ENCODE measurements at regions not wholly inside any gene's neighbourhood (a gene's known extent, or its start where the extent isn't known, plus 50 kb on each side); places are given as distances from the start of the nearest gene placed in this dataset.

DNA sequence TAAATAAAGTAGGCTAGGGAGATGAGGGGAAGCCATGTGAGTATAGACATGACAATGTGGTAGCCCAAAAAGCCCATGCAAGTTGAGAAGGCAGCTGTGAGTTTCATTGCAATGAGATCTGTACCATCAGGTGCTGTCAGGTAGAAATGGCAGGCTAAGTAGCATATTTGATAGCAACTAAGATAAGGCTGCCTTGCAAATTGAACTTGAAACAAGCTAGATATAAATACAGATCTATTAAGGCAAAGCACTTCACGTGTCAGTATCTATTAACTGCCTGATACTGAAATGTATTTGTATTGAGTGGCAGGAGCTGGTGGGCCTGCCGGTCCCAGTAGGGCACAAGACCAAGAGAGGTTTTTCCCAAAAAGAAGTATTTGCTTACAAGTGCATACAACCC is 419.9 kb downstream of the TDRD15 start:
- DNase-seq = peak; percentile 27

DNA sequence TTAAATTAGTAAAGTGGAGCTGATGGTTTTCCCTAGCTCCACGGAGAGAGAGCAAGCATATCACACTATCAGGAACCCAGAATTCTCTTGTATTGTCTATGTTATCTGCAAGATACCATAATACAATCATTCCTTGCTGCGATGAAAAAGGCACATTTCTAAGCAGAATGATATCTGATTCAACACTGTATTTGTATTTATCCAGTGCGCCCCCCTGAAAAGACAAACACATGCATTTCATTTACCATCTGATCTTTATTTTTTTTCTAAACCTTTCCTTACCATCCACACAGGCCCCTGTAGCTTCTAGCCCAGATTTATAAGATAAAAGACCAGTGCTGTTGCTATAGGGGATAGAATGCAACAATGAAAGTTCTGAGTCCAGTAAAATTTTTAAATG is 420.6 kb downstream of the TDRD15 start:
- no peak for DNase-seq

DNA sequence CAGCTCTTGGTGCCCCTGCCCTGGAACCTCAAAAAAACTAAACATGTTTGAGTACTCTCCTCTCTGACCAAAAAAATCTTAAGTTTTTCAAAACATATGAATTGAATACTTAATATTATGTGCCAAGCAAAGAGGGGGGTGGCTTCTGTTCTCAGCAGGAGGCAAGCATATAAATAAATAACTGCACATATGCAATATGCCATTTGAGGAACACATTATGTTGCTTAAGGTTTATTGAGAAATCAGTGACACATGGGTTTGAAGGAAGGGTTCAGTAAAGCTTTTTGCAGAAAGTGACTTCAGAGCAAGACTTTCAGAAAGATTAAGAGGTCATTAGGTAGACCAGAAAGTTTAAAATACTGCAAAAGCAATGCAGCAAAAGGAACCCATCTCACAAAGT is 429.2 kb downstream of the TDRD15 start:
- no peak for DNase-seq

DNA sequence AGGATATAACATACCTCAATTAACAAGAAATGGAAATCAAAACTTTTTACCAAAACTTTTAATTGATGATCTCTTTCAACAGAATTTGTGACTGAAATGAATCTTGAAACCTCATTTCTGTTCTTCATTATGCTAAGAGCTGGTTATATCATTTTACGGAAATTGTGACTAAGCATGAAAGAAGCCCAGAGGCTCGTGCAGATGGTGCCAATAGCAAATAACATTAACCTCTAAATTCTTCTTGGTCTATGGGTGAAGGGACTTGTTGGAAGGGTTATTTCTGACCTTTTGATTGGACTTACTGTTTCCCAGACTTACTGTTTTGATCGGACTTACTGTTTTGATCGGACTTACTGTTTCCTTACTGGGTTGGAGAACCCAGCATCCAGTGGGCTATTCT is 435.6 kb downstream of the TDRD15 start:
- DNase-seq = no peak

DNA sequence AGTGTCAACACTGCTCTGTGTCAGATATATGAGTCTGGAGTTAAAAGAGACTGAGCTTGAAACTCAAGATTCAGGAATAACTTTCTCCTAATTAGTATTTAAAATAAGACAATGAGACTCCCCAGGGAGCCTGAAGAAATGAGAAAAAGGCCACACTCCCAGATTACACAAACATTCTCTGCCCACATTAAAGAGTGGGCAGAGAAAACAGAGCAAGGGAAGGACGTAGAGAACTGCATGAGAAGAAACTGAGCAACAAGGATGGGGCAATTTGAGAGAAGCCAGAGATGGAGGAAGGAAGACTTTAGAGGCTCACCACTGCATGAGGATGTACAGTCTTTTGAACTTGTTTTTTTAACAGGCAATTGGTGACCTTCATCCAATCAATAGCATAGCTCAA is 438.2 kb downstream of the TDRD15 start:
- DNase-seq = no peak

DNA sequence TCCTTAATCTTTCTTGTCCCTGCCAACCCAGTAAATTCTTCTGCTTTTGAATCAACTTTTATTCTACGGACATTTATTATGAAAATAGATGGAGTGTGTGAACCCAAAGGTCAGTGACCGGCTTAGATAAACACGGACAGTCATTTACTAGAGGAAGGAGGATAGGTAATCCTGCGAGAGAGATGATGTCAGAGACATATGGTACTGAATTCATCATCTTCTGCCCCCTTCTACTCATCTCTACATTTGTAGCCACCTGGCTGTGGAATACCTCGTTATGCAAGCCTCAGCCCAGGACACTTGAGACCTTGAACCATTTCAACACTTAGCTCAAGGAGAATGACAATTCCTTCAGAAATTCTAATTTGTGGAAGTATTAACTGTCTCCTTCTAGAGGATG is 443.6 kb downstream of the TDRD15 start:
- DNase-seq = peak; percentile 19

DNA sequence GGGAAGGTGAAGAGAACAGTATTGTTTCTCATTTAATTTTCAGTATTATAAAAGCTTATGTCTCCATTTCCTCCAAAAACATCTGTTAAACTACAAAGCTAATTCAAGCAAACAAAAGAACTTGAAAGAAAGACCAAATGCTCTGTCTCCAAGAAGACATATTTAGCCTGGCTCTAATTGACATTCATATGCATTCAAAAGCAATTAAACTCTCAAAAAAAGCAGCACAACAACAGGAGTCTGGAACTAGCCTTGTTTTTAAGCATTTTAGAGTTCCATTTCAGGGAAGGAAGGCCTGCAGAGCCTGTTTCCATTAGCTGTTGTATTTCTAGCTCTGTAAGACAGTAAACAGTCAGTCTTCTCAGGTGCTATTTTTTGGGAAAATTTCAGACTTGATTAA is 447.9 kb downstream of the TDRD15 start:
- peak; percentile 27 for DNase-seq

DNA sequence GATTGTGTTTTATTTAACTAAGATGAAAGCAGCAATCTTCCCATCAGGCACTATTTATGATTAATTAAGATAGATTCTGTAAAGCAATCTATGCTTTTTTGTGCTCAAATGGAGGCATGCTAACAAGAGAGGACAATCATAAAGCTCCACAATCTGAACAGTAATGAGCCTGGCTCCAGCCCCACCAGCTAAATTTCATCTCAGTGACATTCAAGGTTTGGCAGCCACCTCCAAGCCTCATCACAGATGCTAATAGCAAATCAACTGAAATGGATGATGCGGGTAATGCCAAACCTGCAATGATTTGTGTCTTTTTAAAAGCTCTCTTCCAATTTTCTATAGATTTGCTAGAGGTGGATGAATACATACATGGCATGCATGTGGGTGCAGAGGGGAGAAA is 456.6 kb downstream of the TDRD15 start:
- no peak for DNase-seq

DNA sequence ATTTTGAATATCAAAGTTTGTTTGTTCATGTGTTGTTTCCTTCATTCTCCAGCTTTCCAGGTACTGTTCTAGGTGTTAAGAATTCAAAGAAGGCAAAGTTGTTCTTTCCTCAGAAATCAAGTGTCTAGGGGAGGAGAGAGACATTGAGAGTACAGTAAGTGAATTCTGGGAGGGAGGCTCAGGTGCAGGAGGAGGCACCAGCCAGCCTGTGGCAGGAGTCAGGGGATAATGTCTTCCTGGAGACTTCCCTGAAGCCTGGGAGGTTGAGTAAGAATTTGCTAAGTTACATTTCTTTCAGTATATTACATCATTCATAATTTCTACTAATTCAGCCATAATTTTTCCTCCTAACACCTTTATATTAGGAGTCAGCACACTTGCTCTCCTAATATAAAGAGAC is 462.1 kb downstream of the TDRD15 start:
- no peak for DNase-seq

DNA sequence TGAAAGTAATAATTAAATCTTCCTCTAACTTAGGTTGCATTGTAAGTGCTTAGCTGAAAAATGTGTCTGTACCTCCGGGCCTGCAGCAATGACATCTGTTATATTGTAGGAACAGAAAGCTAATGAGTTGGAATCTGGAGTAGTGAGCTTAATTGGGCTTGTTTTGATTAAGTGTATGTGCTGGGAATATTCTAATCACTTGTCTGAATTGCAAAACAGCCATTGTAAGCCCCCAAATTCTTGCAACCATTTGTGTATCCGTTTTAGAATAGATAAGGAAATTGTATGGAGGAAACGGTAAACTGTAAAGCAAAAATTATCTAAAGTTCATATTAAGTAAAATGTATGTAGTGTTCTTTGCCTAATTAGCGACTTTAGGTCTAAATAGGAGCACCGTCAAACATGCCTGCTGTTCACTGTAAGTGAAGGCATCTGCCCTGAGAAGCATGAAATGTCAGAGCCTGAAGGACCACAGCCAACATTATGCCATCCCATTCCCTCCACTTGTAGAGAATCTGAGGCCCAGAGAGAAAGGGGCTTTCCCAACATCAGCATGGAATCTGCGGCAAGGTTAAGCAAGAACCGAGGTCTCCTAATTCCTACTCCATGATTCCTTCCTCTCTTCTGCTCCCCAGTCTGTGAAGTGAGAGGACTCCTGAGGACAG is 466.4 kb downstream of the TDRD15 start:
- peak; percentile 63 for DNase-seq

DNA sequence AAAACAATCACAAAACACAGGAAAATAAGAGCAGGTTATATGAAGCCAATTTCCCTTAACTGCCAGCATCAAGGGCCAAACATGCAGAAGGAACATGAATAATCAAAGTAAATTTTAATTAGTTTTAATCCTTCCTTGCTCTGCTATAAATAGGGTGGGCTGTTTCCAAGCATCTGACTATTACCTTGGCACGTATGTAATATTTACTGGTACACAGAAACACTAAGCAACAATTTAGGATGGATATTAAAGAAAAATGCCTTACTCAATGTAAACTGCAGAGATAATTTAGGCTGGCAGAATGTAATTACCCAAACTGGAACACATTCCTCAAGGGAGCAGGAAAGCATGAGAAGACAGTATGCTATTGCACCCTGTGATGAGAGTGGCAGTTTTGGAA is 468.2 kb downstream of the TDRD15 start:
- no peak for DNase-seq

DNA sequence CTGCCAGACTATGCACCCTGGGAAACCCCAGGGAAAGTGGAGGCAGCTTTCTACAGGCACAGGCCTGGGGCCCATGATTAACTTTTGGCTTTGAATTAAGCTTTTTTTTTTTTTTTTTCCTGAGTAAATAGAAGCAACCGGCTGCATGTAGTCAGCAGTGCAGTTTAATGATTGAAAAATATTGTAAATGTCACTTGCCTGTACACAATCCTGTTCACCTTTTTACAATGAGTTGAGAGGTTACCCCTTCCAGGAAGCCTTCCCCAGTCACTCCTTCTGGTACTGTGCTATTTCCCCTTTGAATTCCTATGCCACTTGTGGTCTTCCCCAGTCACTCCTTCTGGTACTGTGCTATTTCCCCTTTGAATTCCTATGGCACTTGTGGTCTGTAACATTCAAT is 475.6 kb downstream of the TDRD15 start:
- no peak for DNase-seq

DNA sequence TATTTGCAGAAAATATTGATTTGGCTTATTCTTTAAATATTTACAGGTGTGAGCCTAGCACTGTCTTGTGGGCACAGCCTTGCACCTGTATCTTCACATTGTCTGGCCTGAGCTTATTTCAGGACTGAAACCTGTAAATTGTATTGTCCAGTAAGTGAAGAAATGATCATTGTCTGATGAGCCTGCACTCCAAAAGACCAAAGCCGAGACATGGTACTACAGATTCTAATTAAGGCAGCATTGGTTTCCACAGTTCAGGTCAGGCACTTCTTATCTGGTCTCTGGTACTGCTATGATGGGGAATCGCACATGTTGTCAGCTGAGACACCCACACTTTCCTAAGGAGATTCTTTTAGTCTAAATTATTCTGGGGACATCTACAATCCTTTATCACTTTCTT is 479.0 kb downstream of the TDRD15 start:
- no peak for DNase-seq

DNA sequence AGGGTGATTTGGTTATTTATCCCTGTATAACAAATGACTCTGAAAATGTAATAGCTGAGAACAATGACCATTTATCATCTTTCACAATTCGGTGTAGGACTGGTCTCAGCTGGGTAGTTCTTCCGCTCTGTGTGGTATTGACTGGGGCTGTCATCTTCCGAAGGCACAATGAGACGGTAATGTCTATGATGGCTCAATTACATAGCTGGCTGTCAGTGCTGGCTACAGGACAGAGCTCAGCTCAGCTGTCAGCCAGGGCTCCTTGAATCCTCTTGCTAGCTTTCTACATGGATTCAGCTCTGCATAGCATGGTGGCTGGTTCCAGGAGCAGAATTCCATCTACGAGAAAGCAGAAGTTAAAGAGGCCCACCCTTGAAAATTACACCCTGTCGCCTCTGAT is 483.8 kb downstream of the TDRD15 start:
- no peak for DNase-seq

DNA sequence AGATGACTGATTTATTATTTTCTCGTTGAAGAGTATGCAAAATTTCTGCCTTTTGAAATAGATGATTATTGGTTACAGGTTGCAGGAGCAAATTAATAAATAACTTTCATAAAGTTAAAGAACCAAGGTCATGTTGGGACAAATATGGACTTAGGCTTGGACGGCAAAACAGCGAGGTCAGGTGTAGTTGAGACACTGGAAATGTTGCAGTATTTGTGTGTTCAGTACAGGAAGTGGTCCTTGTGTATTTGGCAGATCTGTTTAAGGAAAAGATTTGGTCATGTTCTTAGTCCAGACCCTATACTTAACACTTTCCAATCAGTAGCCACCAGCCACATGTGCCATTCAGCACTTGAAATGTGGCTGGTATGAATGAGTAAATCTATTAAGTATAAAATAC is 486.5 kb downstream of the TDRD15 start:
- no peak for DNase-seq

DNA sequence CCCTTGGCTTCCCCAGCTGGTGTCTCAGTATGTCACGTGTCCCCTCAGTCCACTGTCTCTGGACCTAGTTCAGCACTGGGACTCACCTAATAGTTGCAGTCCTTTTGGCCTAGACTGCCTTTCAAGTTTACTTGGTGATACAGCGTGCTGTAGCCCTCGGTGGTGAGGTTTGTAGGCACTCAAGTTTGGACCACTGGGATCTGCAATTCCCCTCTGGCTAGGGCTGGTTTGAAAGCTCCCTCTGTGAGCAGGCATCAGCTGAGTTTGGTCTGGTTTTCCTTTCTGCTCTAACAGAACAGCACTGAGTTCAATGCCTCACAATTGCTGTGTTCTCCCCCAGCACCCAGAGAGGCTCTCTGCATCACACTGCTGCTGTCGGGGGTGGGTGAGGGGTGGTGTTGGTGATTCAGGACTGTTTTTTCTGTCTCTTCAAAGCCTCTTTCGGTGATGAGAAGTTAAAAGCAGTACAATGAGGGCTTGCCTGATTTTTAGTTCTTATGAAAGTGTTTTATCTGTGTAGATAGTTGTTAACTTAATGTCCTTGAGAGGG is 494.2 kb downstream of the TDRD15 start:
- no peak for DNase-seq

DNA sequence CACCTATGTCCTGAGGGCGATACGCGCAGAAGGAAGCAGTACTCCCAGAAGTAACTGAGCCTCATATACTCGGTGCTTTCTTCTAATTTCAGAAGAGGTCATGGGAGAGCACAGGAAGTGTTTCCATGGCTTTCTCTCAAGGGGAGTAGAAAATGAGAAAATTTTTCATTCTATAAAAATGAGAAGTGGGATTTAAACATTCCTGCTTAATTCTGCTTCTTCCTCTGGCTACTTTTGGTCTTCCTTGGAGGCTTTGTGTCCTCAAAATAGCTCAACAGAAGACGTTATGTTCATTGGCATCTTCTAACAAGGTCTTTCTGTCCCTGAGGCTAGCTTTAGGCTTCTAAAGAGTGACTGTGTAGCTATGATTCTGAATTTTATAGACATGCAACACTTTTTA is 497.0 kb downstream of the TDRD15 start:
- DNase-seq = no peak

DNA sequence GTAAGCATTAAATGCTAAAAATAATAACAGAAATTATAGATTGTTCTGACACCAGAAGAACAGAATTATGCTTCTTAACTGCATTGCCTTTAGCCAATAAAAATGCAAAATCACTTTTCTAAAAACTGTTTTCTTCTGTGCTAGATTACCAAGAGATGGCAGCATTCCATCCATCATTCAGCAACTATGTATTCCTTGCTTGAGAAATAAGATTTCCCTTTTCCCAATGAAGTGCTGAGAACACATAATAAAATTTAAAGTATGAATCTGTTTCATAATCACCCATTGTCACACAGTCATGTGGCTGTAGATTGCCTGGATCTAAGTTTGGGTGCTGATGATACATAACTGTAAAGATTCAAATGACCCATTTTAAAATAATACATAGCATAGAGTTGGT is 504.2 kb downstream of the TDRD15 start:
- DNase-seq = no peak

DNA sequence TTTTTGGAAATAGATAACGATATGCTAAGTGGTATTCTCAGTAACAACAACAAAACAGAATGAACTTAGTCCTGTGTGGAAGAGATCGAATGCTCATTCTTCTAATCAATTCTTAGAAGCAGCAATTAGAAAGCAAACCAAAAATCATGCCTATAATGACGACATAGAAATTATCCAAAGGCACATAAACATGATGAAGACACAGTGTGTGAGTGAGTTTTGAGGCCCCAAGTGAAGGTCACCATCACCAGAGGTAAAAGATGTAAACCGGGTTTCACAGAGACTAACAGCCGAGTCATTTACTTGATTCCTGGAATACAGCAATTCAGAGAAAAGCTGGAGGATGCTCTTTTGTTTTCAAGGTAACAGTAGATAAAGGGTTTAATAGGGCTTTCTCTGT is 509.2 kb downstream of the TDRD15 start:
- DNase-seq = no peak

DNA sequence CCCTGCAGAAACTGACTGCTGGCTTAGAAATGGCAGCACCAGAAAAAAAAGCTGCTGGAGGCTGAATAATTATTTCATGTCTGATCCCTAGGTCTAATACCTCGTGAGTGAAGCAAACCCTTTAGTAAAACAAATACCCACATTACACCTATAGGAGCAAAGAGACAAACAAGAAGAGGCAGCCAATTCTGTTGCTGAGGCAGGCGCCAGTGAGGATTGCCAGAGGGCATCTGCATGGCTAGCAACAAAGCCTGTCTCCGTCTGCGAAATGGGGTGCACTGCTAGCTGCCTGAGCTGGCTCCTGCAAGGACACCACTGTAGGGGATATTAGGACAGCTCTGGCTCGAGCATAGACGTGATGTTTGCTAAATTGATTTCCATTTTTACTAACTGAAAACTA is 509.7 kb downstream of the TDRD15 start:
- DNase-seq = no peak

DNA sequence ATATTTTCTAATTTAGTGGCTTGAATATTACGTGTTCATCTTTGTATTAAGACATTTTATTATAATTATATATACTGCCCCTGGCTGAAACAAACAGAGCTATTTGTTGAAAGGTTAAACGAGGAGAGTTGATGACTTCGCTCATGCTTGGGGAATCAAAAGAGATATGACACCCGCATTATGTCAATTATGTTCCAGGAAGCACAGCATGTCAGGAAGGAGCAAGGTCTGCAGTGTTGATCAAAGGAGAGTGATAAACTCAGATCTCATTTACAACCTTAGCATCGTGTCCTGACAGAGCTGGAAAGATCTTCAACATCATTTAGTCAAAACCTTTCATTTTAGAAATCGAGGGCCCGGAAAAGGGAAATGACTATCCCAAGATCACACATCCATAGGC is 510.1 kb downstream of the TDRD15 start:
- no peak for DNase-seq

DNA sequence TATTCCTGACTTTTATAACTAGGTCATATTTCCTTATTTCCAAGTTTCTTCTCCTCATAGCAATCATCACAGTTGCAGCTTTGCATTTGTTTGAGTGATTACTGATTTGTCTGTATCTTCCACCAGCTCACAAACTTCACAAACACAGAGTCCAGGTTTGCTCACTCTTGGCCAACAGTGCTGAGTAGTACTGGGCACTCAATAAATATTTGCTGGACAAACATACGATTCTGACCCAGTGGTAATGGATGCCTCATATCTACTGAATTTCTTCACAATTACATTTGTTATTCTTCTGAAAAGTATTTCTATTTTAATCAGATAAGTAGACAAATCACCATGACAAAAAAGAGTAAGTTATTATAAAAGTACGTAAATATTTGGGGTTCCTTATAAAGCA is 516.3 kb downstream of the TDRD15 start:
- no peak for DNase-seq

DNA sequence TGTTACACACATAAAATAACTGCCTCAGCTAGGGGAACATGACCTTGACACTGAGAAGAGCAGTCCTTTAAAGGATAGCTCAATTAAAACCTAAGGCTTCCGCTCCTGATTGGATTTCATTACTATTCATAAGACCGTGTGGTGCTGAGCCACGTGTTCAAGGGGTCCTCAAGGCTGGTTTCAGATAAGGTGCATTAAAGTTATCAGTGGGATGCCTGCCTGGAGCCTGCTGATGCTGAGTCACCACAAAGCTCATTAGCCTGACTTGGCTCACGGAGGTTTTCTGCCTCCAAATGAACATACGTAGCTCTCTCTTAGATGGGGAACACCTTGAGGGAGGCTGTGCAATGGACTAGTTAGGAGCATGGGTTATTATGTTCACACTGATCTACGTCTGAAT is 518.9 kb downstream of the TDRD15 start:
- DNase-seq = no peak

DNA sequence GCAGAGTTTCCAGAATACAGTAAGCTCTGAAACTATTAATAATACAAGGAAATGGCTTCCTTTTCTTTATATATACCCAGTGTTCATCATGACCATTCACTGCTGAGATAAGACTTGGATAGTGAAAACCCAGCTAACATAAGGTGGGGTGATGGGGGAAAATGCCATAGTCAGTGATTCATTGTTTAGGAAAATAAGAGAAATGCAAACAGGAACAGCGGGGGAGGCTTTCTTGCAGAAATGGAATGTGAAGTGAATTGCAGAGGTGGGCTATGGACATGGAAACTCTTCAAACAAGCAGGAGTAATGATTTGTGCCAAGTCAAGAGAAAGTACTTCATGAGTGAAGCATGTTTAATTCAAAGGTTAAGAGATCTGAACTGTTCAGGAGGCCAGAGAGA is 519.4 kb downstream of the TDRD15 start:
- DNase-seq = no peak

DNA sequence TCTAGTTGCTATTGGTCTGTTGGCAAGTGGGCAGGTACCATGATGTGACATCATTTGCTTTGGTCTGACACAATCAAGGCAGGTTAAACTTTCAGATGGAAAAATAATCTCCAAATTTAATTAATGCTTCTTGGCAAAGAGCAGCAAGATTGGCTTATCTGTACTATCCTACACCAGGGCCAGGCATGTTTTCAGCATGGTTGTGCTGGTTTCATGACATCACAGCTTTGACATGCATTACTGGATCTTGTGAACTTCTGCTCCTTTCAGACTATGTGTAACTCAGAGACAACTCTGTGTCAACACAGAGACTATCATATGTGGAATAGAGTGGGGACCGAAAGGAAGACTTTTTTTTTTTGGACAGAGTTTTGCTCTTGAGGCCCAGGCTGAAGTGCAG is 520.5 kb downstream of the TDRD15 start:
- no peak for DNase-seq

DNA sequence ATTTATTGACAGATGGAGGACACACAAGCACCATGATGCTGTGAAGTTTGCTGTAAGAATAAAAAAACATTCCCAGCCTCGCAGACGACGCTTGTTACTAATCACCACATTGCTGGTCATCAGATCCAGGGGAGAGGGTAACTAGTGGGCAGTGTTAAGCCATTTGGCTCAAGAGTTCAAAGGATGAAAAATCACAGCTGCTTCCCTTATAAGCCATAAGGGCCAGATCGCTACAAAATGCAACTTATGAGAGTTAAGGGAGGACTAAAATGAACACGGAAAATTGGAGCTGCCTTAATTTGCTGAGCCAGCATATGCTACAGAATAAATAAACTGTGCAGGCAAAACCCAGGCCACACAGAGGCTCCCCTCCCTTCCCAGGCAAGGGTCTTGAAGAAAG is 522.6 kb downstream of the TDRD15 start:
- no peak for DNase-seq

Data from NCI-H2171 treated with DMSO at 0.1 percent for 48 hours (cell line).